ENCODE measurements at regions not wholly inside any gene's neighbourhood (a gene's known extent, or its start where the extent isn't known, plus 50 kb on each side); places are given as distances from the start of the nearest gene placed in this dataset.

DNA sequence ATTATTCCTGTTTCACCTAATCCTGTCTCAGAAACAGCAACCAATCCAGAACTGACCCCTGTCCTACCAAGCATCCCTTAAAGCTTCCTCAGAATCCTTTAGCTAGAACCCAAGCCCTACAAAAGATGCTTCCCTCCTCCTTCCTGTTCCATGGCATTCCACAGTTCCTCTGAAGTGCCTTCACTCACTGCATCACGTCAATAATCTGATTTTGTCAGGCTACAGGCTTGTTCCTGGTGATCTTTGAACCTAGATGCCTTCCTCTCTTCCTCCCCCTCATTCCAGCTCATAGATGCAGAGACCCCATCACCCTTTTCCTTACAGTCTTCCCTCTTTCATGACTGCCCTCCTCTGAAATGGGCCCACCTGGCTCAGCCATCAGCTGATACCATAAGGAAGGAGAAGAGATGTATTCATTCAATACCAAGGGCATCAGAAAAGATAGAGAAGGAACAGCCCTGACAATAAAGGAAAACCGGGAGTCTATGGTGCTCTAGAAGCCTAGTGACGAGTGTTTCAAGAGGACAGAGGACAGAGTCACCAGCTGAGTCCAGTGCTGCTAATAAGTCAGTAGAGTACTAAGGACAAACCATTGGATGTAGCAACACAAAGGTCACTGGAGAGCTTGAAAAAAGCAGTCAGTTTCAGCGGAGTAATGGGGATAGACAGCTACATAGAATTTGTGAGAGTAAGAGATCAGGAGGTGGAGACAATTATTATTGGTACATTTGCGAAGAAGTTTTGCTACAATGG lies 62.5 kb upstream of the SPDEF start:
- Histone ChIP-seq H3K36me3 (no peaks in the 10 kb centered on the region), H3K4me3 (no peak overlapping the region), H3K27ac (no peak overlapping the region), H3K4me1 (no peaks in the 10 kb centered on the region), H3K27me3 (no peaks in the 10 kb centered on the region), H3K9me3 (no peaks in the 10 kb centered on the region)
- WGBS, 2 donors: 88 to 92% methylated on average over 5 of the region's 5 CpGs
- TF ChIP-seq POLR2AphosphoS5 (IDR thresholded peaks at IDR 0.05): no peak
- TF ChIP-seq EP300 (IDR thresholded peaks at IDR 0.05): no peak
- TF ChIP-seq, protein P1, sequence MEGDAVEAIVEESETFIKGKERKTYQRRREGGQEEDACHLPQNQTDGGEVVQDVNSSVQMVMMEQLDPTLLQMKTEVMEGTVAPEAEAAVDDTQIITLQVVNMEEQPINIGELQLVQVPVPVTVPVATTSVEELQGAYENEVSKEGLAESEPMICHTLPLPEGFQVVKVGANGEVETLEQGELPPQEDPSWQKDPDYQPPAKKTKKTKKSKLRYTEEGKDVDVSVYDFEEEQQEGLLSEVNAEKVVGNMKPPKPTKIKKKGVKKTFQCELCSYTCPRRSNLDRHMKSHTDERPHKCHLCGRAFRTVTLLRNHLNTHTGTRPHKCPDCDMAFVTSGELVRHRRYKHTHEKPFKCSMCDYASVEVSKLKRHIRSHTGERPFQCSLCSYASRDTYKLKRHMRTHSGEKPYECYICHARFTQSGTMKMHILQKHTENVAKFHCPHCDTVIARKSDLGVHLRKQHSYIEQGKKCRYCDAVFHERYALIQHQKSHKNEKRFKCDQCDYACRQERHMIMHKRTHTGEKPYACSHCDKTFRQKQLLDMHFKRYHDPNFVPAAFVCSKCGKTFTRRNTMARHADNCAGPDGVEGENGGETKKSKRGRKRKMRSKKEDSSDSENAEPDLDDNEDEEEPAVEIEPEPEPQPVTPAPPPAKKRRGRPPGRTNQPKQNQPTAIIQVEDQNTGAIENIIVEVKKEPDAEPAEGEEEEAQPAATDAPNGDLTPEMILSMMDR (IDR thresholded peaks at IDR 0.05): no peak
- no peak for TF ChIP-seq POLR2A (IDR thresholded peaks at IDR 0.05)
- ATAC-seq (ENCODE audit: low FRiP score in 2 of 2) (no peak), DNase-seq (no peak)

DNA sequence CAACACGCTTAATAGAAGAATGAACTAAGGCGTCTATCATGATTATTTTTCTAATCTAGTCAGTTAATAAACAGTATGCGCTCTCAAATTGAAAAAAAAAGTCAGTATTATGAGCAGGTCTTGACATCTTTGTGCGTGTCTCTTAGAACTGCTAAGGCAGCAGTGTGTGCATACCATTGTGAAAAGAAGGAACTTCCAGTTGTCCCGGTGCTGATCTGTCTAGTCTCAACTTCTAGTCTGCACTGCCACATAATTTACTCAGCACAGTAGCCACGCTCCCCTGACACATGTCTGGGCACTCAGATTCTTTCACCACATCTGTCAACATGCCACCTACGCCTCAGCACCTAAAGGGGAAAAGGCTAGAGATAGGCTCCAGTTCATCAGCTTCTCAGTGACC lies 61.1 kb upstream of the SPDEF start:
- no peaks in the 10 kb centered on the region for H3K4me1 ChIP-seq
- TF ChIP-seq, protein P1 (IDR thresholded peaks at IDR 0.05): no peak
- TF ChIP-seq POLR2AphosphoS5 (IDR thresholded peaks at IDR 0.05): no peak
- TF ChIP-seq POLR2A (IDR thresholded peaks at IDR 0.05): no peak
- TF ChIP-seq EP300 (IDR thresholded peaks at IDR 0.05): no peak
- 78 to 88% methylated on average over 7 of the region's 7 CpGs for WGBS, 2 donors
- no peaks in the 10 kb centered on the region for H3K27me3 ChIP-seq
- H3K4me3 ChIP-seq: no peak overlapping the region
- ATAC-seq (ENCODE audit: low FRiP score in 2 of 2) (no peak), DNase-seq (no peak)
- no peaks in the 10 kb centered on the region for H3K36me3 ChIP-seq
- H3K27ac ChIP-seq: no peak overlapping the region
- no peaks in the 10 kb centered on the region for H3K9me3 ChIP-seq

DNA sequence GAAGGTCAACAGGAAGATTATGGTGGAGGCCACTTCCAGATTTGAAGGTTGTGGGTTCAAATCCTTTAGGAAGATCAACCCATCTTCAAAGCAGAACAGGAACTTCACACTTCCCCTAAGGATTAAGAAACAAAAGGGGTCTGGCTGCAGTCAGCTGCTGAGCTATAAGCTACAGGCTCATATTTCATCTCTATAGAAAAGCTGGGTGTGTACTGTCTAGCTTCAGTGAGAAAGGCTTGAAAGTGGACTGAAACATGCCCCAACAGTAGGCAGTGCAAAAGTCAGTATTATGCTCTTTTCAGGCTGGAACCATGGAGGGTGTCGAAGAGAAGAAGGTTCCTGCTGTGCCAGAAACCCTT lies 60.1 kb upstream of the SPDEF start:
- H3K36me3 ChIP-seq: no peaks in the 10 kb centered on the region
- no peak overlapping the region for H3K27ac ChIP-seq
- no peaks in the 10 kb centered on the region for H3K9me3 ChIP-seq
- 96 to 100% methylated on average over 1 of the region's 1 CpG for WGBS, 2 donors
- no peak overlapping the region for H3K4me3 ChIP-seq
- DNase-seq: no peak
- H3K4me1 ChIP-seq: no peaks in the 10 kb centered on the region
- TF ChIP-seq POLR2A (IDR thresholded peaks at IDR 0.05) (no peak), POLR2AphosphoS5 (IDR thresholded peaks at IDR 0.05) (no peak), EP300 (IDR thresholded peaks at IDR 0.05) (no peak)
- TF ChIP-seq, protein P1 (IDR thresholded peaks at IDR 0.05): no peak
- ATAC-seq (ENCODE audit: low FRiP score in 2 of 2): no peak
- H3K27me3 ChIP-seq: no peaks in the 10 kb centered on the region

DNA sequence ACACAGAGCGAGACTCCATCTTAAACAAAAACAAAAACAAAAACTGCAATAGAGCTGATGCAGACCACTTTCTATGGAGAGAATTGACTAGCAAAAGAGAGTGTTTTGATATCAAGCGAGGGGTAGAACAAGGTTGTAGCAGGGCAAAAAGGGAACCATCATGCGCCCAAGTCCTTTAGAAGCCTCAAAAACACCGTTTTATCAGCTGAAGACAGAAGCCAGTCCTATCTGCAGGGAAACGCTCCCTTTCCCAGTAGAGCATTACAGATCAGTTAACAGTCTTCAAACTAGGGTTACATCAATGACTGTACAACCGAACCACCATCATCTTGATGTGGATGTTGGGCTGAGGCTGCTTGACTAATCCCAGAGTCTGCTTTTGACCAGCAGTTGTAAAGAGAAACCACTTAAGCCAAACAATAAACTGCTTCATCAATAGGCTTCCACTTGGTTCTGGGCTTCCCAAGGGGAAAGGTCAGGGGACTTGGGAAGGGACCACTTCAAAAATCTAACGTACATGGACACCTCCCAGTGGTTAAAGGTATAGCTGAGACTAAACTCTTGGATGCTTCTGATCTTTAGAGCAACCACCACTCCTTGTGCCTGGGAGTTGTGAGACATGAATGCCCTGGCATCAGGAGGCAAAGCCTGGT lies 59.6 kb upstream of the SPDEF start:
- H3K9me3 ChIP-seq: no peaks in the 10 kb centered on the region
- H3K27me3 ChIP-seq: no peaks in the 10 kb centered on the region
- H3K36me3 ChIP-seq: no peaks in the 10 kb centered on the region
- H3K27ac ChIP-seq: no peak overlapping the region
- TF ChIP-seq POLR2AphosphoS5 (IDR thresholded peaks at IDR 0.05) (no peak), POLR2A (IDR thresholded peaks at IDR 0.05) (no peak), EP300 (IDR thresholded peaks at IDR 0.05) (no peak)
- TF ChIP-seq, protein P1 (IDR thresholded peaks at IDR 0.05): no peak
- 86 to 92% methylated on average over 7 of the region's 7 CpGs for WGBS, 2 donors
- H3K4me3 ChIP-seq: no peak overlapping the region
- ATAC-seq (ENCODE audit: low FRiP score in 2 of 2) (no peak), DNase-seq (no peak)
- H3K4me1 ChIP-seq: no peaks in the 10 kb centered on the region

Measured in upper lobe of left lung (tissue), 6 donors.